Gastroesophageal sphincter (tissue), 3 donors: ENCODE measurements at regions not wholly inside any gene's neighbourhood (a gene's known extent, or its start where the extent isn't known, plus 50 kb on each side); places are given as distances from the start of the nearest gene placed in this dataset.

Experiments used
- EP300 ChIP-seq: sonication (generic); formaldehyde crosslinking; IDR thresholded peaks from one replicate; pipeline ENCODE4 v1.6.1; 2017; ENCODE audit warnings: antibody characterized with exemption, mild to moderate bottlenecking
- TF ChIP-seq, protein P1 (sequence below), 4 experiments: fragments of 200-600 bp in 2 of 4; fragments of 450-650 bp in 2 of 4; sonication (generic) in 1 of 4; IDR thresholded peaks; one replicate each; pipeline ENCODE4 v1.5.1; 2017 to 2019; ENCODE audit warnings: antibody characterized with exemption in 4 of 4, mild to moderate bottlenecking in 2 of 4, moderate library complexity in 2 of 4

DNA sequence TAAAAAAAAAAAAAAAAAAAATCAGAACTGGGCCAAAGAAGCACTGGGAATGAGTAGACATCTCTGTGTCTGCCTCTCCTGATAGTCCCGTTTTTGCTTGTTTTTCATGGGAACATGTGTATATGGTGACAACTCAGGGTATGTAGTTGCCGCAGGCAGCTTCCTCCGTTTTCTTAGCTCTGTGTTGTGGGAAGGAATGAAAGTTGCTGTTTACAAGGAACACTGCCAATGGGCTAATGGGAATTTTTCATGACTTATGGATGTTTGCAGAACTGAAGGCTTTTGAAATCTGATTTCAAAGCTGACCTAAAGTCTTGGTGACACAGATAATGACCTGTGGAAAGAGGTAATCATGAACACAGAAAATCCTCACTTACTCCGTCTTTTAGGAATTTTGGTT, 146.4 kb upstream of the BTG1 start:
- TF ChIP-seq, protein P1, sequence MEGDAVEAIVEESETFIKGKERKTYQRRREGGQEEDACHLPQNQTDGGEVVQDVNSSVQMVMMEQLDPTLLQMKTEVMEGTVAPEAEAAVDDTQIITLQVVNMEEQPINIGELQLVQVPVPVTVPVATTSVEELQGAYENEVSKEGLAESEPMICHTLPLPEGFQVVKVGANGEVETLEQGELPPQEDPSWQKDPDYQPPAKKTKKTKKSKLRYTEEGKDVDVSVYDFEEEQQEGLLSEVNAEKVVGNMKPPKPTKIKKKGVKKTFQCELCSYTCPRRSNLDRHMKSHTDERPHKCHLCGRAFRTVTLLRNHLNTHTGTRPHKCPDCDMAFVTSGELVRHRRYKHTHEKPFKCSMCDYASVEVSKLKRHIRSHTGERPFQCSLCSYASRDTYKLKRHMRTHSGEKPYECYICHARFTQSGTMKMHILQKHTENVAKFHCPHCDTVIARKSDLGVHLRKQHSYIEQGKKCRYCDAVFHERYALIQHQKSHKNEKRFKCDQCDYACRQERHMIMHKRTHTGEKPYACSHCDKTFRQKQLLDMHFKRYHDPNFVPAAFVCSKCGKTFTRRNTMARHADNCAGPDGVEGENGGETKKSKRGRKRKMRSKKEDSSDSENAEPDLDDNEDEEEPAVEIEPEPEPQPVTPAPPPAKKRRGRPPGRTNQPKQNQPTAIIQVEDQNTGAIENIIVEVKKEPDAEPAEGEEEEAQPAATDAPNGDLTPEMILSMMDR (IDR thresholded peaks at IDR 0.05), result no peak
- no peak for TF ChIP-seq EP300
